Left lung (tissue), 4 donors: ENCODE measurements at regions not wholly inside any gene's neighbourhood (a gene's known extent, or its start where the extent isn't known, plus 50 kb on each side); places are given as distances from the start of the nearest gene placed in this dataset.

Source experiments
- ATAC-seq: fragments of 200-7000 bp; cut with Tn5 transposase; one replicate; pipeline ENCODE4 v1.9.1; 2020; ENCODE audit warnings: moderate library complexity
- DNase-seq, 4 donors: peaks; one replicate each; pipeline ENCODE4 v3.0.0-alpha.2; 2013 to 2020
- H3K27ac ChIP-seq, 2 donors: fragments of 200-600 bp; sonication (generic) in 1 of 2; one replicate each; pipeline versions ENCODE4 v1.5.0 to v1.8.0; 2020 to 2021
- H3K27me3 ChIP-seq, 2 donors: fragments of 200-600 bp; sonication (generic) in 1 of 2; one replicate each; pipeline versions ENCODE4 v1.5.0 to v1.8.0; 2020 to 2021
- H3K36me3 ChIP-seq, 2 donors: fragments of 200-600 bp; sonication (generic) in 1 of 2; one replicate each; pipeline versions ENCODE4 v1.5.0 to v1.8.0; 2020 to 2021
- H3K4me1 ChIP-seq, 2 donors: fragments of 200-600 bp; one replicate each; pipeline ENCODE4 v1.8.0; 2021
- H3K4me3 ChIP-seq, 2 donors: fragments of 200-600 bp; sonication (generic) in 1 of 2; one replicate each; pipeline versions ENCODE4 v1.5.0 to v1.8.0; 2020 to 2021; ENCODE audit warnings: mild to moderate bottlenecking in 1 of 2
- H3K9me3 ChIP-seq, 2 donors: fragments of 200-600 bp; sonication (generic) in 1 of 2; one replicate each; pipeline versions ENCODE4 v1.5.0 to v1.8.0; 2020 to 2021
- CTCF ChIP-seq, 2 donors: fragments of 200-600 bp; sonication (generic) in 1 of 2; IDR thresholded peaks; one replicate each; pipeline versions ENCODE4 v1.5.0 to v1.8.0; 2021; ENCODE audit warnings: antibody characterized with exemption in 2 of 2
- intact Hi-C, 2 donors: fragments of 100-400 bp; cut with DNase I; formaldehyde crosslinking; loops; one replicate each; pipeline versions ENCODE4 v1.11.2 to v1.14.2; 2022
- donor health status: DM: no; HTN: yes; CAD: no.
- donor health status: DM: no; HTN: no; CAD: no.

GRCh38 chr10:118817328-118818068, 62.7 kb upstream of the CACUL1 start:
- ATAC-seq, result no peak
- no peaks in the 10 kb centered on the region for H3K9me3 ChIP-seq
- no peak for DNase-seq
- intact Hi-C loops, result no loop called here
- no peak overlapping the region for H3K4me3 ChIP-seq
- H3K36me3 ChIP-seq, result no peaks in the 10 kb centered on the region
- H3K27me3 ChIP-seq, result peaks cover 0 to 6% of the 10 kb centered on the region in 2 donors
- no peaks in the 10 kb centered on the region for H3K4me1 ChIP-seq
- no peak for TF ChIP-seq CTCF (IDR thresholded peaks at IDR 0.05)
- no peak overlapping the region for H3K27ac ChIP-seq

GRCh38 chr10:118818621-118819221, 64.0 kb upstream of the CACUL1 start:
- Histone ChIP-seq H3K9me3 (no peaks in the 10 kb centered on the region), H3K27me3 (no peaks in the 10 kb centered on the region), H3K4me1 (no peaks in the 10 kb centered on the region), H3K27ac (no peak overlapping the region), H3K36me3 (no peaks in the 10 kb centered on the region), H3K4me3 (no peak overlapping the region)
- ATAC-seq (no peak), DNase-seq (no peak)
- intact Hi-C loops, result no loop called here
- TF ChIP-seq CTCF (IDR thresholded peaks at IDR 0.05), result no peak

GRCh38 chr10:118820326-118821116, 65.8 kb upstream of the CACUL1 start:
- ATAC-seq (no peak), DNase-seq (no peak)
- intact Hi-C loops, result no loop called here
- Histone ChIP-seq H3K4me1 (no peaks in the 10 kb centered on the region), H3K27me3 (no peaks in the 10 kb centered on the region), H3K27ac (no peak overlapping the region), H3K4me3 (no peak overlapping the region), H3K36me3 (no peaks in the 10 kb centered on the region), H3K9me3 (no peaks in the 10 kb centered on the region)
- TF ChIP-seq CTCF (IDR thresholded peaks at IDR 0.05), result no peak

- Histone ChIP-seq H3K36me3 (no peaks in the 10 kb centered on the region), H3K27ac (no peak overlapping the region), H3K27me3 (no peaks in the 10 kb centered on the region), H3K4me3 (no peak overlapping the region), H3K4me1 (no peaks in the 10 kb centered on the region), H3K9me3 (no peaks in the 10 kb centered on the region)
- ATAC-seq, result no peak
- DNase-seq, result no peak
- intact Hi-C loops, result no loop called here
- TF ChIP-seq CTCF (IDR thresholded peaks at IDR 0.05), result no peak
These were observed 68.6 kb upstream of the CACUL1 start for GRCh38 chr10:118823256-118823907.

GRCh38 chr10:118827053-118827452, 72.3 kb upstream of the CACUL1 start:
- no peaks in the 10 kb centered on the region for H3K36me3 ChIP-seq
- no peak overlapping the region for H3K27ac ChIP-seq
- H3K27me3 ChIP-seq, result no peaks in the 10 kb centered on the region
- H3K9me3 ChIP-seq, result no peaks in the 10 kb centered on the region
- DNase-seq (no peak), ATAC-seq (no peak)
- H3K4me1 ChIP-seq, result peaks cover 0 to under 1% of the 10 kb centered on the region in 2 donors
- no peak for TF ChIP-seq CTCF (IDR thresholded peaks at IDR 0.05)
- no peak overlapping the region for H3K4me3 ChIP-seq
- intact Hi-C loops, result no loop called here
